GM20431 (cell line): ENCODE measurements at regions not wholly inside any gene's neighbourhood (a gene's known extent, or its start where the extent isn't known, plus 50 kb on each side); places are given as distances from the start of the nearest gene placed in this dataset.

ENCODE experiments used
- in situ Hi-C: fragments of 300-500 bp; cut with MseI, MboI; formaldehyde crosslinking; loops from one replicate; pipeline ENCODE4 v1.15.0; 2020; ENCODE audit warnings: low sequenced_read_pairs; ENCODE audit not compliant: unreplicated experiment

DNA sequence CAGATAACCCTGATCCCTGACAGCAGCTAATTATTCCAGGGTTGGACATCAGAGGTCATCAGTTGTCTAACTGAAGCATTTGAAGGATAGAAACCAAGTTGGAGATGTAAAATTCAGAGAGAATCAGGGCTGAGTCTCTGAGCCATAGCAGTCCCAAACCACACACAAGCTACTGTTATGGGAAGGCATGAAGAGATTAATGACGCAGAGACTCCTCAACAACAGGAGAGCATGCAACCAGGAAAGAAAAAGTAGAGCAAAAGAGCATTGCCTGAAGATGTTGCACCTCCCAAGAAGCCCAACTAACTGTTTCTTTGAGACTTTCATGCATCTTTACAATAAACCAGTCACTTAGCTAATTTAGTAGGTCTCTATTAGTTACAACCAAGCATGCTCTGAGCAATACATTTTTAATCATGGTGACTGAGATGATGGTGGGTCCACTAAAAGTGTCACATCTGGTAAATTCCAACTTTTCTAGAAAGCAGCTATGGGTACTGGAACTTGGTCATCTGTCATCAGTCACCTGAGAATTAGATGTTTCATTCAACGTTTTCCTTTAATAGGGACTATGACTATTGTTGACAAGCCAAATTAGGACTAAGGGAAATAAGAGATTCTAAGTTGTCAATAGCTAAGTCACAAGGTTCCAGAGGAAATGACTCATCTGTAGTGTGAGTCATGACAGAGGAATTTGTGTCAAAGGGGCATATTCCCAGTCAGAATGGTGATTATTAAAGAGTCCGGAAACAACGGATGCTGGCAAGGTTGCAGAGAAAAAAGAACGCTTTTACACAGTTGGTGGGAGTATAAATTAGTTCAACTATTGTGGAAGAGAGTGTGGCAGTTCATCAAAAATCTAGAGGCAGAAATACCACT, 239.8 kb downstream of the CHD9NB start:
- in situ Hi-C loops = no loop called here

DNA sequence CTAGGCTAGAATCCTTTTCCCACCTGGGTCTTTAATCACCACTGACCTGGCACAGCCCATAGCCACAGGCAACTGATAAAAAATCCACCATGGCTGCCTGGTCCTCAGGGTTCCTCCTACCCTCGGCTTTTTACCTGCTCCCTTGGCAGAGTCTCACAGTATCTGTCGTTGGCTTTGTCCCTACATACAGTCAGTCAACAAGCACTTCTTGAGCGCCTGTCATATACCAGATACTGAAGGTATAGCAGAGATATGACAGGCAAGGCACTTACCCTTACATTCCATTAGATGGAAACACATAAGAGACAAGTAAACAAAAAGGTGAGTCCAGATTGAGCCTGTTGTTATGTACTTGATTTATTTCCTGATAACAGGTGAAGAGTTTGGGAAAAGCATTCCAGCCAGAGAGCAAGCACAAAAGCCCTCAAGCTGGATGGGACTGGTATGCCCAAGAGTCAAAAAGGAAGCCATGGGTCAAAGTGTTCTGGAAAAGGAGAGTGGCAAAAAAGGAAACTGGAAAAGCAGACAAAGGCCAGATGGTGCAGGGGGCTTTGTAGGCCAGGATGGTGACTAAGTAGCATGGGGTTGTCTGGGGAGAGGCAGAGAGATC, 247.0 kb downstream of the CHD9NB start:
- in situ Hi-C loops = no loop called here

DNA sequence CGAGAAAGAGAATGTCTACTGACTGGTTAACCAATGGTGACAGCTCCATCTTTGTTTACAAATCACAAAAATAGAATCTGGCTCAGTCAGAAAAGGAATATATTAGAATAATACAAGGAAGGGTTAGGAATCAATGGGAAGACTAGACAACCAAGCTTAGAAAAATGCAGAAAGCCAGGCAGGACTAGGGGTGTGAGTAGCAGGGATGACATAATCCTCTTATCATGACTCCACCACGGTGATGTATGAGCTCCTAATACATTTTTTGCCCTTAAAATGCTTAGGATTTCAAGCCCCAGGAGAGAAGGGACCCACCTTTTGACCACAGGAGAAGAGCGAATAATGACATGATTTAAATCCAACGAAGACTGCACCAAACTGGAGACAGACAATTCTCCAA, 252.3 kb downstream of the CHD9NB start:
- in situ Hi-C loops = no loop called here

DNA sequence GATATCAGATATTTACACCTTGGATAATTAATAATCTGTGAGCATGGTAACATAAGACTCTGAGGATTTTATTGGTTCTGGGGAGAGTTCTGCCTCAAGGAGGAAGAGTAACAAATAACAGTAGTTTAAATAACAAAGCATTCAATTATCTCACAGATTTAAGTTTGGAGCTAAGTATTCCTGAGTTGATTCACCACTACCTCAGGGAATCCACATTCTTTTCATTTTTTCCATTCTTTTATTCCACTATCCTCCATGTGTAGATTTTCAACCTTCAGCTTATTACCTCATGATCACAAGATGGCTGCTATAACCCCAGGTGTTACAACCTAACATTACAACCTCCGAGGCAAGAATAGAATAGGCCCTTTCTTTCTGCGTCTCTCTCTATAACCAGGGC, 252.2 kb upstream of the TOX3 start:
- in situ Hi-C loops = no loop called here

DNA sequence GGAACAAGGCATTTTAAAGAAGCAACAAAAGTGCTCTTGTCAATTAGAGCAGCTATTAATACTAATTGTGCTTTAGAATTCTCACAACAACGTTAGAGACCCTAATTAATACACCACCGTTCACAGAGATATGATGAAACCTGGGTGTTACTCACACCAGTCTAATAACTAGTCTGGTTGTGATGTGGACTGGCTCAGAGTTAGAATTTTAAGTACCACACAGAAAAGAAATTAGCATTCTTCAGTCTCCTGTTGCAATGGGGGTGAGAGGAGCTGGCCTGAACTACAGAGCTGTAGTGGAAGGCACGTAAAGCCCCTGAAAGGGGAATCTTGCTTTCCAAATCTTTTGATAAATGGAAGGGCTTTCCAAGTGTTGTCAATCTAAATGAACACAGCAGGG, 240.8 kb upstream of the TOX3 start:
- in situ Hi-C loops = no loop called here

DNA sequence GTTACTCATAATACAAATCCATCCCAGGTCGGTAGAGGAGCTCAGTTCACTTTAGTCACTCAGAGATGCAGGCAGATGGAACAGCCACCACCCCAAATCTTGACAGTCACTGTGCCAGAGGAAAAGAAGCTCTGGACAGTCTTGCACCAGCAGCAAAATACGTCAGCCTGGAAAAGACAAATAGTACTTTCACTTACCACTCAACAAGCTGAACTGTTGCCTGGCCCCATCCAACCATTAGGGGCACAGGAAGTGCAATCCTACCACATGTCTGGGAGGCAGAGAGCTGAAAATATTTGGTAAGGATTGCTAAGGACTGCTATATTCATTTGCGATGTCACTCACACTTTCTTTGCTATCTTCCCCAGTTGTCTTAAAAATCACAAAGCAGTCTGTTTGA, 239.1 kb upstream of the TOX3 start:
- in situ Hi-C loops = no loop called here

DNA sequence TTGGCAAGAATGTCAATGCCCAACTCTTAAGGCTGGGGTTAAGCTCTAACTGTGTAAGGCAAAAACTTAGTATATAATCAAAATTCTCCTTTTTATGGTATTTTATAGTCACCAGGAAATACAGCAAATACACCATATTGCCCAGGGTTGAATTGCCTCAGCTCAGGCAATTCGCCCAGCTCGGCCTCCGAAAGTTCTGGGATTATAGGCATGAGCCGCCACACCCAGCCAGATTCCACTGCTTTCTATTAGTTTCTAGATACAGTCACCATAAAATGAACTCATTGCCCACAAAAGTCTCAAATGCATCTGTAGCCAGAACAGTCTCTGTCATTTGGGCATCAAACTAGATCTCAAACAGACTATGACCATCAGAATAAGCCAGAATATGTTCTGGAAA, 238.7 kb upstream of the TOX3 start:
- in situ Hi-C loops = no loop called here

DNA sequence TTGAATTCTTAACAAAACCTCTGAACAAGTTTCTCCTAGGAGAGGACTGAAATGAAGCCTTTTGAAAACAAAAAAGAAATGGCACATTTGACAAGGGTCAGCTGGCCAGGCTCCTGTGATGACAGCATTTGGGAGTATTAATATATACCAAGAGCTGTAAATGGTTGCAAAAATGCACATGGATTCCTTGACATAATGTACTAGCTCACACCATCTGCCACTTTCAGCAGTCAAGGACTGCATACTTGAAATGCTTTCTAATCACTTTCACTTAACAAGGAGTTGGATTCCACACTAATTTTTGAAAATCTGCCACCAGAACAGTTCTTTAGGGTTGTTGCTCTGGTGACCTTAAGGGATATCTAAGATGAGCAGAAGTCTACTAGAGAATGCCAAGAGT, 236.7 kb upstream of the TOX3 start:
- in situ Hi-C loops = no loop called here

DNA sequence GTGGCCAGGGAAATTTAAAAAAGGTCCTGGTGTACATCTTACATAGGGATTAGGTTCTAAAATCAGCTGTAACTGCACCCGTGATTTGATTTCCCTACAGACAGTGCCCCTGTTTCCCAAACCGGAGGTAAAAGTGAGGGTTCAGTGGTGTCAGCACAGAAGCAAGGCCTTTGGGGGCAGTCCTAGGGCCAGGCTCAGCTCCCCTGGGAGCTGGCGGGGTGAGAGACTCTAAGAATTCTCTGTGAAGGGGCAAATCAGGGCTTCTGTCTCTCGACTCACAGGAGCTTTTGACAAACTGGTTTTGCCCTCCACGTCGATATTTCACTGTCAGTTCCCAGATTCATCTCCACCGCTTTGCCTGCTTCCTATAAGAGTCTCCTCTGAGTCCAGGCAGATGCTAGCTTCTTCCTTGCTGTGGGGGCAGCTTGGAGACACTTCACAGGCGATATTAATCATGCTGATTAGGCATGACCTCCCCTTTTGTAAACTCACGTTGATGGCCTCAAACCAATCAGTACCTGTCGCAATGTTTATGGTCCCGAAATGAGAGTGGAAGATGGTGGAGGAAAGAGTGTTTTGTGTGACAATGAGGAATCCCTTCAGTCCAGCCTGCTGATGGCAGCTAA, 234.2 kb upstream of the TOX3 start:
- in situ Hi-C loops = no loop called here

DNA sequence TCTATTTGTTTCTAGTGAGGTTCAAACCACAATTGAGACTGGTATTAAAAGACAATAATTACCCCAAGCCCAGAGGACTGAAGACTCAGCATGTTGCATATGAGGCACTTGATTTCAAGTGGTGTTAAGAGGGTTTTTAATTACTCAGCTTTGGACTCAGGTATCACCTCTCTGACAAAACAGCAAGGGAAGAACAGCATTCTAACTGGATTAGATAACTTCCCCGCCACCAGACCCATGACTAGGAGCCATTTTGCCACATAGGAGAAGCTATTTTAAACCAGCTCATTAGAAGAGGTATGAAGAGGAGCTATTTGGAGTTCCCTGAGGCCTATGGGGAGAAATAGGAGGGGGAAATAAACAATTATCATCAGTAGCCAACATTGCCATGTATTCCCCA, 226.1 kb upstream of the TOX3 start:
- in situ Hi-C loops = no loop called here

DNA sequence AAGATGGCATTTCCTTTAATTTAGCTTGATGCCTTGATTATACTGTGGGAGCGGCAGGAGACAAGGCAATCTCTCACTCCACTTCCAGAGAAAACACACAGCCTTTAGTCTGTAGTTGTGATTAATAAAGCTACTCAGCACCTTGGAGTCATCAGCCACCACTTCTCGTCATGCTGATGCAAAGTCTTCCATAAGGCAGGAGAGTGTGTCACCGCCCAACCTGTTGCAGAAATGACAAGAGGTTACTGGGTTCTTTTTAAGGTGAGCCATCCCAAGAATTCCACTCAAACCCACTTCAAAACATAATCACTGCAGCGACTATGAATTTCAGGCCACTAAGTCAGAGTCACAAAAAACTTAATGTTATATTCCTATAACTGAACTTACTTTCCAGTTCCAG, 223.9 kb upstream of the TOX3 start:
- in situ Hi-C loops = no loop called here

DNA sequence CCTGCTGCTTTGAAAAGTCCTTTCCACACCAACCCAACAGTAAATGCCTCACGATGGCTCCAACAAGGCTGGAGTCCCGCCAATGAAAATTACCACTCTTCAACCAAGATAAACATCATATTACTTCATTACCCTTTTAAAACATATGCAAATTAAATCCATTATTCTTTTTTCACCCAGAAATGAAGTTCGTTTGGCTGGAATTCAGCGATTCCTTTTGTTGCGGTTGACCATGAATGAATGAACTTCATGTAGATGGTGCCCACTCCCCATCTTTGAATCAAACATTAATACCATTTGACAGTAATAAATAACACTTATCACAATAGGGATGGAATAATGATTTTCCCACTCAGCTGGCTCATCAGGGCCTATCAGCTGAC, 211.5 kb upstream of the TOX3 start:
- in situ Hi-C loops = no loop called here

DNA sequence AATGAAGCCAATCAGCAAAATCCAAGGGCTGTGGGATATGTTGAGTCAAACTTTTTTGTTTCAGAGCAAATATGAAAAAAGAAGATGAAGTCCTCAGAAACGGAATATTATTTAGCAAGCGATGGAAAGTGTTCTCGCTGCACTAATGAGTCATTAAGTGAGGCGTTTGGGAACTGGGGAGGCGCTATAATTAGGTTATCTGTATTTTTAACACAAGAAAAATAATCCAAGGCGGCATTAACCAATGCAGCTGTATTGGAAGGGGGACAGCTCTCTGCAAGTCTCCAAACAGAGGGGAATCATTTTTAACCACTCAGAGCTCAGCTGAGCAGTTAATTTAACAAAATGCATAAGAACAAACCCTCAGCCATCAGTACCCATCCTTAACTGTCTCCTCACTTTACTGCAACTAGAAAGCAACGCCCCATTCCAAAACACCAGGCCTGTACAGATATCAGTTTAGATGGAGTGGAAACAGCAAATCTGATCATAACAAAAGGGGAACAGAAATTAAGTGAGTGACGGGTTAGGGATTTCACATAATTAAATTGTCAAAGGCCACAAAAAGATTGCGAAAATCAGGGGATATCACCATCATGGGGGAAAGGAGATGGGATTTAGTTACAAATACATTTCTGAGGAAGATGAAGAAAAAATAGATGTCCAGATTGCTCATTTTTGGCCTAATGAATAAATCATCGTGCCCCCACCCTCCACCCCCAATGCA, 211.0 kb upstream of the TOX3 start:
- in situ Hi-C loops = no loop called here

DNA sequence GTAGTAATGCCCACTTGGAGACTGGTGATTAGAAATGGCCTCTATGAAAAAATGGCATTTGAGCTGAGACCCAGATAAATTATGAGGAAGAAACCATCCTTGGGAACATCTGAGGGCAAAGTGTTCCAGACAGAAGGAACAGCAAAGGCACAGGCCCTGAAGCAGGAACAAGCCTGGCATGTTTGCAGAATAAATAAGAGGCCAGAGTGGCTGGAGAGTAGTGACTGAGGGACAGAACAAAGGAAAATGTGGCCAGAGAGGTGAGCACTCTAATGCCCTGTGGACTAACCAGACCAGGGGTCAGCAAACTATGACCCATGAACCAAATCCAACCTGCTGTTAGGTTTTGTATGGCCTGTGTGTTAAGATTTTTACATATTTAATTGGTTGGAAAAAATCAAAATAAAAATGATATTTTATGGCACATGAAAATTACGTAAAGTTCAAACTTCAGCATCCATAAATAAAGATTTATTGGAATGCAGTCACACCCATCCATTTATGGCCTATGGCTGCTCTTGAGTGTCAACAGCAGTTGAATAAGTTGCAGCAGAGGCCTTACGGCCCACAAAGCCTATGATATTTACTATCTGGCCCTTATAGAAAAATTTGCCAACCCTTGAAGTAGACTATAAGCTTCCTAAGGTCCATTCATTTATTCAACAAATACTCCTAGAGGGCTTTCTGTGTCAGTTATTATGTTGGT, 210.0 kb upstream of the TOX3 start:
- in situ Hi-C loops = no loop called here

DNA sequence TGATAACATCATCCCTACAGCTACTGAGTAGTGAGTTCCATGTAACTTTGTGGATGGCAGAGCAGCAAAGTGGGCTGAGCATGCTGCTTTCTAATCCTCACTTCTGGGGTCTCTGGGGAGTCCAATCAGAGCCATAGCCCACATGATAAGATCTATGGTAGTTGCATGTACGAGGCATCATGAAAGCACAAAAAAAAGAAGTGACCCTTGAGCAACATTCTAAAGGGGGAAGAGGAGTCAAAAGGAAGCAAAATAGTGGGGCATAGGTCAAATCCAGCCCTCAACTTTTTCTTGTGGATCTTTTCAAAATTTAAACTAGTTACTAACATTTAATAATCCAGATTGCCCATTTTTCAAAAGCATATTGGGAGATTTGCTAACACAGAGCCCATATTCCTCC, 208.5 kb upstream of the TOX3 start:
- in situ Hi-C loops = no loop called here

DNA sequence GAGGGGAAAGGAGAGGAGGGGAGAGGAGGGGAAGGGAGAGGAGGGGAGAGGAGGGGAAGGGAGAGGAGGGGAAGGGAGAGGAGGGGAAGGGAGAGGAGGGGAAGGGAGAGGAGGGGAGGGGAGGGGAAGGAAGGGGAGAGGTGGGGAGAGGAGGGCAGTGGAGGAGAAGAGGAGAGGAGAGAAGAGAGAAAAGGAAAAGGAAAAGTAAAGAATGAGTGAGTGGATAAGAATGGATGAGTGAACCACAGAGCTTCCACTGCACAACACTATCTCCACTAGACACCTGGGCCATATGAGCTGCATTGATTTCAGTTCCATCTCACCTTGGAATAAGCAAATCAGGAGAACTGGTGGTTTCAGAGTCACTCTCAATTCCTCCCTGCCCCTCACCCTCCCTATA, 204.1 kb upstream of the TOX3 start:
- in situ Hi-C loops = no loop called here

DNA sequence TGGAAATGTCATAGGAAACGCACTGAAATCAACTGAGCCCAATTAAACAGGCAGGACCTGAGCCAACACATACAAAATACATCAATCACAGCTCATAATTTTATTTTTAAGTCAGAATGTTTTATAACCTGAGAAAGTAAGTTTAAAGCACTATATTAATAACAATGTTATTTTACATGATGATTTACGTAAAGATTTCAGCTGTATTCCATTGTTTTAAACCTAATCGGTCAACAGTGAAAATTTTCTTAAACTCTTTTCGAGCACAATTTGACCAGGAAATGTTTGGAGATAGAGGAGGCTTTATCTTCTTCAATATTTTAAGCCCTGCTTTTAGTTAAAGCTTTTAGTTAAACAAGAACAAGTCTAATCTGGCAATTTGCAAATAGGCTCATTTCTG, 201.8 kb upstream of the TOX3 start:
- in situ Hi-C loops = no loop called here

DNA sequence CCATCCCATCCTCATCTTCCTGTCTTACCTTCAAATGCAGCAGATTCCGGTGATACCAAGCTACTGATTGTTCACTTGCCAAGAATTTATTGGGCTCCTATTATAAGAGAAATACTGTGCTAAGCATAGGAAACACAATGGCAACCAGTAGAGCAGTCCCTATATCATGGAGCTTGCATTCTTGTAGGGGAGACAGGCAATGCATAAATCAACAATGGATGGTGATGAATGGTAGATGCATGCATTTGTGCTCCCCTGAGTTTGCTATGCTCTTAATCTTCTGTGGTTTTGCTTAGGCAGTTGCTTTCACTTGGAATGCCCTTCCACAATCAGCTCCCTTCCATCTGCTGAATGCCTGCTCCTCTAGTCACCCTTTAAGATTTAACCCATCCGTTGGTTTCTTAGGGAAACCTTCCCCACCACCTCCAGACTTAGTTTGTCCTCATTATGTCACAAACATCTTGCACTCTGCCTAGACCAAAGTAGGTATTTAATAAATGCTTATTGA, 200.2 kb upstream of the TOX3 start:
- in situ Hi-C loops = no loop called here

DNA sequence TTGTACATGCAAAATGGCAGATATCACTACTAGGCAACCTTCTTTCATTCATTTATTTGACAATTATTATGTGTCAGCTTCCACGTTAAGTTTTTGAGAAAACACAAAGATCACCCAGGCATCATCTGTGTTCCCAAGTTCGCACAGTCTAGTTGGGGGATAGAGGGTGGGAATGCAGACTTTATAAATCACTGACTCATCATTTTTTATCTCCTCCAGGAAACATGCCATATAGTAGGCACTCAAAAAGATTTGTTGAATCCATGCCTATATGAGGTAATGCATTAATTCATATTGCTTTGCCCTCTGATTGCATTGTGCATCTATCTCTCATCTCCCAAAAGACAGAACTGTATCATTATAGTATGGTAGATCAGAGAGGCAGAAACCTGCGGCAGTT, 196.8 kb upstream of the TOX3 start:
- in situ Hi-C loops = no loop called here

DNA sequence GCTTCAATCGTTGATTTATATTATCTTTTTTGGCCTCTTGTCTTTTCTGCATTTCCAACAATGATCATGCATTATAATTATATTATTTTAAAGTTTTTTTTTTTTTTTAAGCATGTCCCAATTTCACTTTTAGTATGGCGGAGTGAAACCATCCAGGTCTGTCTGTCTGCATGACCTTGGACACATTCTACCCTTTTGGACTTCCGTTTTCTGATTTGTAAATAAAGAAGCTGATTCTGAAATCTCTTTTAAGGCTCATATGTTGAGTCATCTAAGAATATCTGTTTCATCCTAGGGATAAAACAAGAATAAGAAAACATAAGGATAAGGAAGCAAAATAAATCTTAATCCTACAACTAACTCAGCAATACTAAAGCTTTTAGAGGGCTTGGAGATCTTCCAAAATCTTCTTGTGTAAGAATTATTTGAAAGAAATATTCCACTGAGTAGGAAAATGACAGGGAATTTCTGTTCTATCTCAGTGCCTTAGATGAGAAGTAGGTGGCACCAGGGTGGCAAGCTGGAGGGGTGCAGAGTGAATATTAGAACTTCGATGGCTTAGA, 195.7 kb upstream of the TOX3 start:
- in situ Hi-C loops = no loop called here
